Esophagus squamous epithelium (tissue), 5 donors: ENCODE measurements at regions not wholly inside any gene's neighbourhood (a gene's known extent, or its start where the extent isn't known, plus 50 kb on each side); places are given as distances from the start of the nearest gene placed in this dataset.

Experiments used
- DNase-seq: peaks from one replicate; lab custom pipeline; 2025; lab: John Stamatoyannopoulos, UW
- H3K27ac ChIP-seq, 4 donors: fragments of 200-600 bp; sonication (generic); one replicate each; pipeline ENCODE4 v1.5.1; 2016 to 2019; ENCODE audit warnings: mild to moderate bottlenecking in 1 of 4
- H3K27me3 ChIP-seq, 4 donors: fragments of 200-600 bp; sonication (generic); 1 replicate in 3 of 4; 2 replicates in 1 of 4; pipeline versions ENCODE4 v1.5.1 to v1.6.0; 2017 to 2021; ENCODE audit warnings: antibody characterized with exemption in 1 of 4
- H3K36me3 ChIP-seq, 3 donors: fragments of 200-600 bp; sonication (generic); one replicate each; pipeline ENCODE4 v1.5.1; 2016 to 2019
- H3K4me1 ChIP-seq, 3 donors: fragments of 200-600 bp; sonication (generic); one replicate each; pipeline ENCODE4 v1.5.1; 2017 to 2019
- H3K4me3 ChIP-seq, 4 donors: fragments of 200-600 bp; sonication (generic); 1 replicate in 3 of 4; 2 replicates in 1 of 4; pipeline ENCODE4 v1.5.1; 2016 to 2019; ENCODE audit warnings: mild to moderate bottlenecking in 2 of 4, moderate library complexity in 1 of 4
- H3K9me3 ChIP-seq, 3 donors: fragments of 200-600 bp; sonication (generic); one replicate each; pipeline ENCODE4 v1.5.1; 2016 to 2019
- CTCF ChIP-seq, 6 experiments: fragments of 450-650 bp in 4 of 6; fragments of 200-600 bp in 2 of 6; sonication (generic) in 2 of 6; IDR thresholded peaks; one replicate each; pipeline ENCODE4 v1.5.1; 2016 to 2019; ENCODE audit warnings: antibody characterized with exemption in 6 of 6, mild to moderate bottlenecking in 4 of 6, moderate library complexity in 4 of 6
- POLR2A ChIP-seq, 4 donors: fragments of 450-650 bp; IDR thresholded peaks; one replicate each; pipeline ENCODE4 v1.6.1; 2017; ENCODE audit warnings: antibody characterized with exemption in 4 of 4, mild to moderate bottlenecking in 4 of 4, moderate library complexity in 3 of 4
- WGBS, 2 donors: methylation state at CpG; one replicate each; pipeline ENCODE4 v1.1.5; 2018; 5-methylcytosine and 5-hydroxymethylcytosine counted together
- intact Hi-C: fragments of 100-400 bp; cut with DNase I; formaldehyde crosslinking; loops from one replicate; pipeline ENCODE4 v1.15.0; 2022
- donor health status: DM: yes; HTN: yes; CAD: no.

GRCh38 chr21:16179773-16180172 lies 450.0 kb downstream of the USP25 start:
- 59 to 72% methylated on average over 3 of the region's 3 CpGs for WGBS, 2 donors
- intact Hi-C loops = no loop called here
- no peaks in the 10 kb centered on the region for H3K36me3 ChIP-seq
- H3K4me3 ChIP-seq = no peak overlapping the region
- no peaks in the 10 kb centered on the region for H3K9me3 ChIP-seq
- no peak overlapping the region for H3K27ac ChIP-seq
- no peak for DNase-seq
- TF ChIP-seq POLR2A (IDR thresholded peaks at IDR 0.05) (no peak), CTCF (IDR thresholded peaks at IDR 0.05) (no peak)
- no peaks in the 10 kb centered on the region for H3K27me3 ChIP-seq
- H3K4me1 ChIP-seq = no peaks in the 10 kb centered on the region

GRCh38 chr21:16180614-16181013 lies 450.8 kb downstream of the USP25 start:
- no peak for TF ChIP-seq CTCF (IDR thresholded peaks at IDR 0.05)
- TF ChIP-seq POLR2A (IDR thresholded peaks at IDR 0.05) = no peak
- WGBS, 2 donors = 63 to 77% methylated on average over 3 of the region's 3 CpGs
- Histone ChIP-seq H3K4me3 (no peak overlapping the region), H3K4me1 (no peaks in the 10 kb centered on the region), H3K9me3 (no peaks in the 10 kb centered on the region), H3K36me3 (no peaks in the 10 kb centered on the region), H3K27me3 (no peaks in the 10 kb centered on the region), H3K27ac (peak overlapping the region in 2 of 4 donors; percentile 0 to 18)
- DNase-seq = no peak
- intact Hi-C loops = no loop called here

GRCh38 chr21:16181018-16181417 lies 451.2 kb downstream of the USP25 start:
- Histone ChIP-seq H3K27ac (peak overlapping the region in 2 of 4 donors; percentile 0 to 18), H3K9me3 (no peaks in the 10 kb centered on the region), H3K36me3 (no peaks in the 10 kb centered on the region), H3K4me3 (no peak overlapping the region), H3K27me3 (no peaks in the 10 kb centered on the region), H3K4me1 (no peaks in the 10 kb centered on the region)
- intact Hi-C loops = no loop called here
- TF ChIP-seq POLR2A (IDR thresholded peaks at IDR 0.05) = no peak
- no peak for TF ChIP-seq CTCF (IDR thresholded peaks at IDR 0.05)
- no peak for DNase-seq
- 59 to 80% methylated on average over 3 of the region's 3 CpGs for WGBS, 2 donors

GRCh38 chr21:16185766-16186165 lies 456.0 kb downstream of the USP25 start:
- Histone ChIP-seq H3K36me3 (no peaks in the 10 kb centered on the region), H3K9me3 (no peaks in the 10 kb centered on the region), H3K27me3 (no peaks in the 10 kb centered on the region), H3K4me3 (no peak overlapping the region), H3K27ac (no peak overlapping the region), H3K4me1 (no peaks in the 10 kb centered on the region)
- TF ChIP-seq CTCF (IDR thresholded peaks at IDR 0.05) = no peak
- TF ChIP-seq POLR2A (IDR thresholded peaks at IDR 0.05) = no peak
- whole genome bisulfite sequencing, 2 donors = 33 to 61% methylated on average over 1 of the region's 1 CpG
- intact Hi-C loops = no loop called here
- DNase-seq = no peak

GRCh38 chr21:16186742-16187141 lies 457.0 kb downstream of the USP25 start:
- DNase-seq = no peak
- Histone ChIP-seq H3K4me3 (no peak overlapping the region), H3K9me3 (no peaks in the 10 kb centered on the region), H3K36me3 (no peaks in the 10 kb centered on the region), H3K4me1 (no peaks in the 10 kb centered on the region), H3K27ac (no peak overlapping the region), H3K27me3 (no peaks in the 10 kb centered on the region)
- intact Hi-C loops = no loop called here
- TF ChIP-seq CTCF (IDR thresholded peaks at IDR 0.05) = no peak
- no peak for TF ChIP-seq POLR2A (IDR thresholded peaks at IDR 0.05)
- WGBS, 2 donors = 75 to 81% methylated on average over 1 of the region's 1 CpG
